ENCODE measurements at regions not wholly inside any gene's neighbourhood (a gene's known extent, or its start where the extent isn't known, plus 50 kb on each side); places are given as distances from the start of the nearest gene placed in this dataset.

GRCh38 chr10:124302951-124303505, 115.7 kb downstream of the OAT start:
- DNase-seq (ENCODE audit: low spot score), result no peak

DNA sequence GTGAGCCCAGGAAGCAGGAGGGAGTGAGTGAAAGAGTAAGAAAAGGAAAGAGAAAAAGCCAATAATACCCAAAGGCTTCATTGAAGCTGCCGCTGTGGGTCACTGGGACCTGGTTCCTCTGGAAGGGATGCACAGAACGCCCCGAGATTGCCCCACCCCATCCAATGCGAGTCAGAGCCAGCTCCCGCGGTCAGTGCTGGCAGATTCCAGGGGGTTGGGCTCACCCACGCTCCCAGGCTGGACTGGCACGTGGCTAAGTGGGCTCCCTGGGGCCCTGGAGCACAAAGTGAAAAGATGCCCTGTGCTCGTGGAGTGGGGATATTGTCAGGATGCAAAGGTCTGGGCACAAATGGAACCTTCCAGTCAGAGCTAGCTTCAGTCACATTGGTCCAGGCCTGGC, 117.0 kb downstream of the OAT start:
- DNase-seq (ENCODE audit: low spot score), result no peak

- no peak for DNase-seq (ENCODE audit: low spot score)
Observed at GRCh38 chr10:124300735-124301134, 118.0 kb downstream of the OAT start.

- DNase-seq (ENCODE audit: low spot score), result no peak
Observed at GRCh38 chr10:124300224-124300623, 118.5 kb downstream of the OAT start.

DNA sequence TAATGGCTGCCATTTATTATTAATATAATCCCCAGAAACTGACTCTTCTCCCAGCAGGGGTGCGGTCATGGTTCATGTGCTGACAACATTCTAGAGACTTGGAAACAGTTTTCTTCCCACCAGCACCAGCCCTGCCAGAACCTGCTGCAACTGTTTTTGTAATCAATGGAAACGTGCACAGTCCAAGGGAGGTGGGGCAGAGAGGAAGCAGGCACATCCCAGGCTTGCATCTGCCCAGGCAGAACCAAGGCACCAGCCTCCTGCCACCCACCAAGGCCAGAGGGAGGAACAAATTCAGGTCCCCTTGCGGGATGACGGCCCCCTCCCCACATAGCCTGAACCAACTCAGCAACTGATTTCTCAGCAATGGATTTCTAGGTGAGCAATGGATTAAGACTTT, 119.0 kb downstream of the OAT start:
- no peak for DNase-seq (ENCODE audit: low spot score)

- DNase-seq (ENCODE audit: low spot score), result no peak
Observed at GRCh38 chr10:124298891-124299290, 119.8 kb downstream of the OAT start.

DNA sequence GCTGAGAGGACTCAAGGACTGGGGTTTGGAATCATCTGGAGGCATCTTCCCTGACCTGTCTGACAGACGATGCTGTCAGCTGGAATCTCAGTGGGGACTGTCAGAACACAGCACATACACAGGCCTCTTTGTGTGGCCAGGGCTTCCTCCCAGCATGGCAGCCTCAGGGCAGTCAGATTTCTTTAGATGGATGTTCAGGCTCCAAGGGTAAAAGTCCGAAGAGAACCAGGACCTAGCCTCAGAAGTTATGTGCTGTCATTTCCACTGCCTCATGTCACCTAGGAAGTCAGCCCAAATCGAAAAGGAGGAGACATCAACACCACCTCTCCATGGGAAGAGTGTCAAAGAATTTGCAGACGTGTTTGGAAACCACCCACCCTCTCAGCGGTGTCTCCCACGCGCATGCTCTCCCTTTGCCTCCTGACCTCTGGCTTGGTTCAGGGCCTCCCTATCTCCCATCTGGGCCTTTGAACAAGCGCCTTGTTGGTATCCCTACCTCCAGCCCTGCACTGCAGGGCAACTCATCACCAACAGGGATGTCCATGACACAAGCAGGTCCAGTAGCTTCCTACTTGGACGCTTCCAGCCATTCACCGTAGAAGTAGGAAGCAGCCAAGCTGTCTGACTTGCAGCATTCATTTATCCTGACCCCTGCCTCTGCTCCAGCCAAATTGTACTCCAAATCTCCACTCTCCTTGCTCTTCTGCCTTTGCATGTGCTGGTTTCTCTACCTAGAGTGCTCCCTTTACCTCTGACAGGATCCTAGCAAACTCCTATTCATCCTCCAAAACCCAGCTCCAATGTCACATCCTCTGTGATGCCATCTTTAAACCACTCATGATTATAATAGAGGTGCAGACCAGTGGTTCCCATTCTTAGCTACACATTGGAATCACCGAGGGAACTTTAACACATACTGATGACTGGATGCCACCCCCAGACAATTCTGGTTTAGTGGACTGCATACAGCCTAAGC, 121.6 kb downstream of the OAT start:
- DNase-seq (ENCODE audit: low spot score), result no peak

GRCh38 chr10:124296121-124296812, 122.5 kb downstream of the OAT start:
- DNase-seq (ENCODE audit: low spot score), result peak; percentile 61

DNA sequence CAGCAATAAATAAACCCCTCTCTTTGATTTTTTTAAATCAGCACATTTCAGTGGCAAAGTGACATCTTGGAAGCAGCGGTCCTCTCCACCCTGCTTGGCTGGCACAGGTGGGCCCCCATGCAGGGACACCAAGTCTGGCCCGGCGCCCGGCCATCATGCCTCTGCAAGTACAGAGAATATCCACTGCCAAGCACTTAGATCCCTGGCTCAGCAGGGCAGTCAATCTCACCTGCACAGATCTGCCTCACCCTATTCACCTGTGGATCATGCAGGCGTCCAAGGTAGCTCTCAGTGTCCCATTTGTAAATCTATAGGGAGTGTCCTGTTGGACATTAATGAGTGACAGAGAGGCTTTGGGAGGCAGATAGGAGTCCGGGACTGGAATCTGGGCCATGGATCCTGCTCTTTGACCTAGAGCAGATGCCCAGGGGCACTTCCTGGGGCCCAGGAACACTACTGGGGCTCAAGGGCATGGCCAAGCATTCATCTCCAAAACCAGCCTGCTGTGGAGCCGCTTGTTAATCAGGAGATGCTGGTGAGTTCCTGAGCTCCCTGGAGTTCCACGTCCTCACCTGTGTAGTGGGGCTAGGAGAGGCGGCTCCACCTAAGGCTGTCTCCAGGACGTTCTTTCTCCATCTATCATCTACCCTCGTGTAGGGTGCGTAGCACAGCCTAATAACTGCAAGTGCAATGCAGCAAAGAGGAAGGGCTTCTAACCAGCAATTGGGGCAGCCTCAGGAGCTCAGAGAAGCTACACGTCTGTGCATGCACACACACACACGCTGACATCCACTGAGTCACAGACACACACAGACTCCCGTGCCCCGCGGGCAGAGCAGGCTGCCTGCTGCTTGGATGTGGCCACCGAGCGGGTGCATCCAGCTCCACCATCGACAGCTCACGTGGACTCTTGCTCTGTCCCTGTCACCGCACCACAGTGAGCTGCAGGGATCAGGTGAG, 123.6 kb downstream of the OAT start:
- DNase-seq (ENCODE audit: low spot score), result peak; percentile 93

DNA sequence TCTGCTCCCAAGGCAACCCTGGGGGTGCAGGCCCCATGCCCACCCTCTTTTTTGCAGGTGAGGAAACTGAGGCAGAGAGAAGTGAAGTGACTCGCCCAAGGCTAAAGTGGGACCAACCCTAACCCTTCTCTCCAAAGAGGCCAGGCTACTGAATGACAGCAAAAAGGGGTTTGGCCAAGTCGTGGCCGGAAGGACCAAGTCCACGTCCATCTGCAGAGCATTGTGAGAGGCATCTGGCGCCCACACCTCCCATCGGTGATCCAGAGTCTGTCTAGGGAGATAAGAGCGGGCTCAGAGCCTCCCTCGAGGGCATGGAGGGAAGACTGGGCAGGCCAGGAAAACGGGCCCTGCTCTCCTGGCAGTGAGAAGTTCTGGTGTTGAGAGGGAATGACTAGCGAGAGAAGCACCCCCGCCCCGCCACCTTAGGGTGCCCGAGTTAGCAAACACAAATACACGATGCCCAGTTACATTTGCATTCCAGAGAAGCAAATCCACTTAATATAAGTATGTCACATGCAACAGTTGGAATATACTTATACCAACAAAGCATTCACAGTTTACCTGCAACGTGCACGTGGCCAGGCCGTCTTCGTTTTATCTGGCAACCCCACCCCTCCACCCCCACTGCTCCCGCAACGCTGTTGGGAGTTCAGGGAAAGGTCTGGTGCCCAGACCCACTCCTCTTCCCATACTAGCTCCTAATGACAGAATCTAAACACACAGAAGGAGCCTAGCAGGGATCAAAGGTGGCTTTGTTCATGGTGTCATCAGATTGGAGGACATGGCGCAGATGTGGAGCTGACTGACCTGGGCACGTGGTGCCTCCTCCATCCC, 124.9 kb downstream of the OAT start:
- DNase-seq (ENCODE audit: low spot score), result no peak

GRCh38 chr10:124292911-124293615, 125.7 kb downstream of the OAT start:
- DNase-seq (ENCODE audit: low spot score), result peak; percentile 31

- DNase-seq (ENCODE audit: low spot score), result no peak
Observed at GRCh38 chr10:124291001-124291701, 127.6 kb downstream of the OAT start.

GRCh38 chr10:124289851-124290795, 128.6 kb downstream of the OAT start:
- DNase-seq (ENCODE audit: low spot score), result peak; percentile 69

DNA sequence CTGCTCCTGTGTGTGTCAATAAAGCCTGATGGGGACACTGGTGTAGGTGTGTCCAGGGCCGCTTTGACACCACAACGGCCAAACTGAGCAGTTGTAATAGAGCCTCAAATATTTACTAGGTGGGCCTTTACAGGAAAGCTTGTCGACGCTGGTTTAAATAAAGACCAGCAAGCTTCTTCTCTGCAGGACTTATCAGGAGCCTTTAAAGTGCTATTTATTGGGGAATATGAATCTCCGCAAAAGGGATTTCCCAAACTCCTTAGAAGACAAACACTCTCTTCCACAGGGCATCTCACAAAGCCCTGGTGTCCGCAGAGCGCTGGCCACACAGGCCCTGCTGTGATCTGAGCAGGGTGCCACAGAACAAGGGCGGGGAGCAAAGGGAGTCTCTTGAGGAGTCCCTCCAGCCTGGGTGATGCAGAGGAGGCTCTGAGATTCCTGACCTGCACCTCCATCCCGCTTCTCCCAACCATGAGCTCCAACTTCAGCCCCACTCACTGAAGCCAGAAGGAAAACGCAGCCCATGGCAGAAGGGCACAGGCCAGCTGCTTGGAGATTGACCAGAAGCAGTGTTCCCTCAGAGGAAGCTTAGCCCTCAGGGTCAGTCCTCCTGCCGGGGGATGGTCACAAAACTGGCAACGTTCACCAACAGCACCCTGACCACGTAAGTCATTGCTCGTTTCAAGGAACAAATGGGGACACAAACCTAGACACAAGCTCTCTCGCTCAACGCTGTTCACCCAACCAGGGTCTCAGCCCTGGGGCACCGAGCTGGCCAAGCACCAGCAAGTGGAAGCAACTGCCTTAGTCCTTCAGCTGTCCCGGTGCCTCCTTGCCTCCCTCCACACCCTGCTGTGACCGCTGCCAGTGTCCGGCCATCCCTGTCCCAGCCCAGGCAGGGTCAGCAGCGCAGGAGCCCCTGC, 129.5 kb downstream of the OAT start:
- no peak for DNase-seq (ENCODE audit: low spot score)

- DNase-seq (ENCODE audit: low spot score), result no peak
Observed at GRCh38 chr10:124288486-124288885, 130.2 kb downstream of the OAT start.

GRCh38 chr10:124287791-124288190, 130.9 kb downstream of the OAT start:
- DNase-seq (ENCODE audit: low spot score), result no peak

- DNase-seq (ENCODE audit: low spot score), result no peak
Observed at GRCh38 chr10:124287071-124287685, 131.5 kb downstream of the OAT start.
